Panc1 (cell line): ENCODE measurements at regions not wholly inside any gene's neighbourhood (a gene's known extent, or its start where the extent isn't known, plus 50 kb on each side); places are given as distances from the start of the nearest gene placed in this dataset.

ENCODE experiments used
- ATAC-seq: fragments of 200-7000 bp; cut with Tn5 transposase; 2 replicates; pipeline ENCODE4 v1.9.1; 2020; ENCODE audit warnings: mild to moderate bottlenecking, moderate library complexity
- BruUV-seq: library from RNA; stranded (reverse); fragments of 400-500 nt; replicated peaks from 2 replicates; lab custom pipeline; 2021; lab: Mats Ljungman, UMichigan
- CTCF ChIA-PET: fragments of 300-600 bp; sonication (Branson Sonifier 250); formaldehyde crosslinking; loops from one replicate; lab custom pipeline; 2022; ENCODE audit warnings: antibody characterized with exemption; lab: Charles Lee
- POLR2A ChIA-PET: fragments of 300-600 bp; sonication (Branson Sonifier 250); formaldehyde crosslinking; loops from one replicate; lab custom pipeline; 2022; ENCODE audit warnings: antibody characterized with exemption; lab: Charles Lee
- DNase-seq: peaks from one replicate; pipeline ENCODE4 v3.0.0-alpha.2; 2010; ENCODE audit warnings: low read depth, low spot score
- H3K27ac ChIP-seq: 2 replicates; pipeline ENCODE4 v1.5.1; 2011; ENCODE audit warnings: mild to moderate bottlenecking, low read length, inconsistent platforms
- H3K27me3 ChIP-seq: fragments of 200-500 bp; sonication (Bioruptor generic); 2 replicates; pipeline ENCODE4 v1.6.0; 2014; ENCODE audit warnings: low read length, inconsistent platforms; ENCODE audit not compliant: control insufficient read depth, insufficient read depth
- H3K36me3 ChIP-seq: fragments of 200-500 bp; sonication (Bioruptor generic); 2 replicates; pipeline ENCODE4 v1.5.1; 2014; ENCODE audit warnings: inconsistent platforms, mild to moderate bottlenecking, low read length, moderate library complexity; ENCODE audit not compliant: control insufficient read depth, insufficient read depth
- H3K4me1 ChIP-seq: 2 replicates; pipeline ENCODE4 v1.5.1; 2011; ENCODE audit warnings: inconsistent platforms, mild to moderate bottlenecking, low read length, moderate library complexity; ENCODE audit not compliant: control insufficient read depth, insufficient read depth
- H3K4me3 ChIP-seq, 2 experiments: 2 replicates each; pipeline ENCODE4 v1.5.1; 2011 to 2012; ENCODE audit warnings: low read depth in 2 of 2, low read length in 2 of 2, mild to moderate bottlenecking in 2 of 2, inconsistent platforms in 1 of 2, moderate library complexity in 1 of 2
- H3K9me3 ChIP-seq: fragments of 200-500 bp; sonication (Bioruptor generic); 2 replicates; pipeline ENCODE4 v1.5.1; 2014; ENCODE audit warnings: low read depth, mild to moderate bottlenecking, inconsistent platforms, low read length, moderate library complexity; ENCODE audit not compliant: control insufficient read depth, insufficient read depth
- POLR2AphosphoS5 ChIP-seq: IDR thresholded peaks from 2 replicates; pipeline ENCODE4 v1.6.1; 2012; ENCODE audit warnings: mild to moderate bottlenecking, low read depth, low read length, moderate library complexity
- SIN3A ChIP-seq: IDR thresholded peaks from 2 replicates; pipeline ENCODE4 v1.6.1; 2012; ENCODE audit warnings: low read depth, mild to moderate bottlenecking, low read length, moderate library complexity, borderline replicate concordance; ENCODE audit not compliant: insufficient read depth
- TCF7L2 ChIP-seq: IDR thresholded peaks from 2 replicates; pipeline ENCODE4 v1.6.1; 2011; ENCODE audit warnings: mild to moderate bottlenecking, low read depth, low read length, inconsistent platforms
- in situ Hi-C: cut with HindIII; loops from 2 replicates; pipeline ENCODE4 v1.10.0; 2016; ENCODE audit warnings: low sequenced_read_pairs, low pct_unique_long_range_greater_than_20kb
- intact Hi-C: fragments of 100-400 bp; cut with micrococcal nuclease; formaldehyde crosslinking; loops from one replicate; pipeline ENCODE4 v1.10.0; 2022; ENCODE audit not compliant: unreplicated experiment
- TF ChIP-seq, protein P1 (sequence below): fragments of 450-650 bp; IDR thresholded peaks from 2 replicates; pipeline ENCODE4 v1.5.1; 2017; ENCODE audit warnings: mild to moderate bottlenecking
- TF ChIP-seq, protein P2 (sequence below), 2 experiments: IDR thresholded peaks; 2 replicates each; pipeline ENCODE4 v1.6.1; 2011 to 2012; ENCODE audit warnings: low read depth in 2 of 2, control low read depth in 1 of 2, low read length in 1 of 2, mild to moderate bottlenecking in 1 of 2, moderate library complexity in 1 of 2; ENCODE audit not compliant: insufficient read depth in 1 of 2

DNA sequence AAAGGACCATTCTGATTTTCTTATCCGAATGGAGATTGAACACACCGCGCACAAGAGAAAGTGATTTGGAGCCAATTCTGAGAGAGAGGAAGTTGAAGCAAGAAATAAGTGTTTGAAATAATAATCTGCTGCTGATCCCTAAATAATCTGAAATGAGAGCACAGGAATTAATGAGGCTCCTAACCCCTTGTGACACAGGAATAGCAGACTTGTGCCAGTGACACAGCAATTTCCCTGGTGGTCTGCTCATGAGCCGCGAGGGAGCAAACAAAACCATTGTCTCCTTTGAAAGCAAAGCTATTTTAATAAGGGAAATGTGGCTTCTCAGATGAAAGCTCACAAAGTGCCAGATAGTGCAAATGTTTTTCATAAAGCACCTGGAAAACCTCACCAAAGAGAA, 936.1 kb upstream of the WWC1 start:
- BruUV-seq, result no TSS peak
- CTCF ChIA-PET, result no interaction called here
- in situ Hi-C loops, result no loop called here
- no peaks in the 10 kb centered on the region for H3K27me3 ChIP-seq
- no peaks in the 10 kb centered on the region for H3K36me3 ChIP-seq
- DNase-seq (no peak), ATAC-seq (no peak)
- no peaks in the 10 kb centered on the region for H3K4me1 ChIP-seq
- TF ChIP-seq POLR2AphosphoS5 (no peak), SIN3A (no peak), TCF7L2 (no peak)
- TF ChIP-seq, protein P1, sequence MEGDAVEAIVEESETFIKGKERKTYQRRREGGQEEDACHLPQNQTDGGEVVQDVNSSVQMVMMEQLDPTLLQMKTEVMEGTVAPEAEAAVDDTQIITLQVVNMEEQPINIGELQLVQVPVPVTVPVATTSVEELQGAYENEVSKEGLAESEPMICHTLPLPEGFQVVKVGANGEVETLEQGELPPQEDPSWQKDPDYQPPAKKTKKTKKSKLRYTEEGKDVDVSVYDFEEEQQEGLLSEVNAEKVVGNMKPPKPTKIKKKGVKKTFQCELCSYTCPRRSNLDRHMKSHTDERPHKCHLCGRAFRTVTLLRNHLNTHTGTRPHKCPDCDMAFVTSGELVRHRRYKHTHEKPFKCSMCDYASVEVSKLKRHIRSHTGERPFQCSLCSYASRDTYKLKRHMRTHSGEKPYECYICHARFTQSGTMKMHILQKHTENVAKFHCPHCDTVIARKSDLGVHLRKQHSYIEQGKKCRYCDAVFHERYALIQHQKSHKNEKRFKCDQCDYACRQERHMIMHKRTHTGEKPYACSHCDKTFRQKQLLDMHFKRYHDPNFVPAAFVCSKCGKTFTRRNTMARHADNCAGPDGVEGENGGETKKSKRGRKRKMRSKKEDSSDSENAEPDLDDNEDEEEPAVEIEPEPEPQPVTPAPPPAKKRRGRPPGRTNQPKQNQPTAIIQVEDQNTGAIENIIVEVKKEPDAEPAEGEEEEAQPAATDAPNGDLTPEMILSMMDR, result no peak
- TF ChIP-seq, protein P2, sequence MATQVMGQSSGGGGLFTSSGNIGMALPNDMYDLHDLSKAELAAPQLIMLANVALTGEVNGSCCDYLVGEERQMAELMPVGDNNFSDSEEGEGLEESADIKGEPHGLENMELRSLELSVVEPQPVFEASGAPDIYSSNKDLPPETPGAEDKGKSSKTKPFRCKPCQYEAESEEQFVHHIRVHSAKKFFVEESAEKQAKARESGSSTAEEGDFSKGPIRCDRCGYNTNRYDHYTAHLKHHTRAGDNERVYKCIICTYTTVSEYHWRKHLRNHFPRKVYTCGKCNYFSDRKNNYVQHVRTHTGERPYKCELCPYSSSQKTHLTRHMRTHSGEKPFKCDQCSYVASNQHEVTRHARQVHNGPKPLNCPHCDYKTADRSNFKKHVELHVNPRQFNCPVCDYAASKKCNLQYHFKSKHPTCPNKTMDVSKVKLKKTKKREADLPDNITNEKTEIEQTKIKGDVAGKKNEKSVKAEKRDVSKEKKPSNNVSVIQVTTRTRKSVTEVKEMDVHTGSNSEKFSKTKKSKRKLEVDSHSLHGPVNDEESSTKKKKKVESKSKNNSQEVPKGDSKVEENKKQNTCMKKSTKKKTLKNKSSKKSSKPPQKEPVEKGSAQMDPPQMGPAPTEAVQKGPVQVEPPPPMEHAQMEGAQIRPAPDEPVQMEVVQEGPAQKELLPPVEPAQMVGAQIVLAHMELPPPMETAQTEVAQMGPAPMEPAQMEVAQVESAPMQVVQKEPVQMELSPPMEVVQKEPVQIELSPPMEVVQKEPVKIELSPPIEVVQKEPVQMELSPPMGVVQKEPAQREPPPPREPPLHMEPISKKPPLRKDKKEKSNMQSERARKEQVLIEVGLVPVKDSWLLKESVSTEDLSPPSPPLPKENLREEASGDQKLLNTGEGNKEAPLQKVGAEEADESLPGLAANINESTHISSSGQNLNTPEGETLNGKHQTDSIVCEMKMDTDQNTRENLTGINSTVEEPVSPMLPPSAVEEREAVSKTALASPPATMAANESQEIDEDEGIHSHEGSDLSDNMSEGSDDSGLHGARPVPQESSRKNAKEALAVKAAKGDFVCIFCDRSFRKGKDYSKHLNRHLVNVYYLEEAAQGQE (IDR thresholded peaks at IDR 0.05; ENCODE audit: insufficient read depth in 1 of 2, low read depth in 2 of 2, low read length in 1 of 2), result no peak
- H3K27ac ChIP-seq, result no peak overlapping the region
- intact Hi-C loops, result no loop called here
- no peaks in the 10 kb centered on the region for H3K9me3 ChIP-seq
- POLR2A ChIA-PET, result no interaction called here
- no peak overlapping the region for H3K4me3 ChIP-seq

DNA sequence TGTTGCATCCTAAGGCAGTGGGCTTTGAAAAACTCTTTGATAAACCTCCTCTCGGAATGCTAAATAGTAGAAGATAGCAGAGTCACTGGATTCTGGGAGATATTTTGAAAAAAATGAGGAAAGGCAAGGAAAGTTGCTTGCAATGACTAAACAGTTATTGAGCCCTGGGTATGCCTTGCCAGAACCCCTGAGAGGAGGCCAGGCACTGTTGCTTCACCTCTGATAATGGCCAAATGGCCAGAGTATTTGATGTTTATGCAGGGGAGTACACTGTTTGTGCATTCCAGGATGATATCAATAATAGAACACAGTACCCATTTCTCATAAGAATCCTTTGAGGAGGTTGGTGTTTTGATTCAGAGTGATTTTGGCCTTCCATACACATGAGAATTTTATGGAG, 935.1 kb upstream of the WWC1 start:
- no peaks in the 10 kb centered on the region for H3K36me3 ChIP-seq
- TF ChIP-seq, protein P2 (IDR thresholded peaks at IDR 0.05; ENCODE audit: insufficient read depth in 1 of 2, low read depth in 2 of 2, low read length in 1 of 2), result no peak
- no peak for TF ChIP-seq POLR2AphosphoS5
- TF ChIP-seq TCF7L2, result no peak
- TF ChIP-seq SIN3A, result no peak
- TF ChIP-seq, protein P1, result no peak
- ChIA-PET CTCF (interaction anchor here (0.7 kb wide), 1 partner anchor 210 kb away, joined by 5 read pairs; no protein-coding TSS in a partner anchor), POLR2A (no interaction called here)
- in situ Hi-C loops, result no loop called here
- BruUV-seq, result no TSS peak
- no peak for DNase-seq
- H3K4me3 ChIP-seq, result no peak overlapping the region
- H3K4me1 ChIP-seq, result no peaks in the 10 kb centered on the region
- intact Hi-C loops, result no loop called here
- ATAC-seq, result no peak
- no peaks in the 10 kb centered on the region for H3K27me3 ChIP-seq
- H3K9me3 ChIP-seq, result no peaks in the 10 kb centered on the region
- no peak overlapping the region for H3K27ac ChIP-seq
